ENCODE measurements at regions not wholly inside any gene's neighbourhood (a gene's known extent, or its start where the extent isn't known, plus 50 kb on each side); places are given as distances from the start of the nearest gene placed in this dataset.

GRCh38 chr11:106327134-106327533 lies 249.7 kb downstream of the AASDHPPT start:
- no peak overlapping the region for H2AFZ ChIP-seq (ENCODE audit: low read length)
- H3K27ac ChIP-seq (ENCODE audit: low read depth, low read length, poor library complexity, severe bottlenecking) = no peak overlapping the region
- no peaks in the 10 kb centered on the region for H3K9me3 ChIP-seq (ENCODE audit: low read length)
- no peak overlapping the region for H3K4me2 ChIP-seq (ENCODE audit: low read length)
- H3K9ac ChIP-seq (ENCODE audit: low read length) = no peak overlapping the region
- TF ChIP-seq CTCF (IDR thresholded peaks at IDR 0.05; ENCODE audit: low read length) (no peak), EZH2 (IDR thresholded peaks at IDR 0.05; ENCODE audit: borderline replicate concordance, low read length) (no peak)
- H3K79me2 ChIP-seq (ENCODE audit: insufficient read depth, low read length) = no peaks in the 10 kb centered on the region
- no peak overlapping the region for H3K4me3 ChIP-seq (ENCODE audit: low read depth, low read length, poor library complexity, severe bottlenecking)
- no peaks in the 10 kb centered on the region for H3K9me2 ChIP-seq (ENCODE audit: low read depth, low read length)
- H4K20me1 ChIP-seq (ENCODE audit: insufficient read depth, low read length) = no peaks in the 10 kb centered on the region
- no peaks in the 10 kb centered on the region for H3F3A ChIP-seq (ENCODE audit: insufficient read depth, low read length)
- no peaks in the 10 kb centered on the region for H3K4me1 ChIP-seq (ENCODE audit: insufficient read depth, low read length, severe bottlenecking)
- no peaks in the 10 kb centered on the region for H3K27me3 ChIP-seq (ENCODE audit: insufficient read depth, low read length)
- H3K36me3 ChIP-seq (ENCODE audit: insufficient read depth, low read length) = no peaks in the 10 kb centered on the region

GRCh38 chr11:106327637-106328036 lies 250.2 kb downstream of the AASDHPPT start:
- Histone ChIP-seq H3K36me3 (ENCODE audit: insufficient read depth, low read length) (no peaks in the 10 kb centered on the region), H3K9ac (ENCODE audit: low read length) (no peak overlapping the region), H3K4me2 (ENCODE audit: low read length) (no peak overlapping the region), H4K20me1 (ENCODE audit: insufficient read depth, low read length) (no peaks in the 10 kb centered on the region), H3K9me2 (ENCODE audit: low read depth, low read length) (no peaks in the 10 kb centered on the region), H3K4me3 (ENCODE audit: low read depth, low read length, poor library complexity, severe bottlenecking) (no peak overlapping the region), H3F3A (ENCODE audit: insufficient read depth, low read length) (no peaks in the 10 kb centered on the region), H3K4me1 (ENCODE audit: insufficient read depth, low read length, severe bottlenecking) (no peaks in the 10 kb centered on the region), H3K79me2 (ENCODE audit: insufficient read depth, low read length) (no peaks in the 10 kb centered on the region), H3K27me3 (ENCODE audit: insufficient read depth, low read length) (no peaks in the 10 kb centered on the region), H3K27ac (ENCODE audit: low read depth, low read length, poor library complexity, severe bottlenecking) (no peak overlapping the region), H3K9me3 (ENCODE audit: low read length) (no peaks in the 10 kb centered on the region), H2AFZ (ENCODE audit: low read length) (no peak overlapping the region)
- TF ChIP-seq CTCF (IDR thresholded peaks at IDR 0.05; ENCODE audit: low read length) (no peak), EZH2 (IDR thresholded peaks at IDR 0.05; ENCODE audit: borderline replicate concordance, low read length) (no peak)

GRCh38 chr11:106329273-106330018 lies 252.0 kb downstream of the AASDHPPT start:
- Histone ChIP-seq H3K9ac (ENCODE audit: low read length) (no peak overlapping the region), H3K4me3 (ENCODE audit: low read depth, low read length, poor library complexity, severe bottlenecking) (no peak overlapping the region), H3K36me3 (ENCODE audit: insufficient read depth, low read length) (no peaks in the 10 kb centered on the region), H3K27ac (ENCODE audit: low read depth, low read length, poor library complexity, severe bottlenecking) (no peak overlapping the region), H3K79me2 (ENCODE audit: insufficient read depth, low read length) (no peaks in the 10 kb centered on the region), H2AFZ (ENCODE audit: low read length) (no peak overlapping the region), H3K27me3 (ENCODE audit: insufficient read depth, low read length) (no peaks in the 10 kb centered on the region), H3F3A (ENCODE audit: insufficient read depth, low read length) (no peaks in the 10 kb centered on the region), H4K20me1 (ENCODE audit: insufficient read depth, low read length) (no peaks in the 10 kb centered on the region), H3K4me2 (ENCODE audit: low read length) (no peak overlapping the region), H3K4me1 (ENCODE audit: insufficient read depth, low read length, severe bottlenecking) (no peaks in the 10 kb centered on the region), H3K9me2 (ENCODE audit: low read depth, low read length) (no peaks in the 10 kb centered on the region), H3K9me3 (ENCODE audit: low read length) (no peaks in the 10 kb centered on the region)
- TF ChIP-seq CTCF (IDR thresholded peaks at IDR 0.05; ENCODE audit: low read length) (no peak), EZH2 (IDR thresholded peaks at IDR 0.05; ENCODE audit: borderline replicate concordance, low read length) (no peak)
